GM23338 (cell line): ENCODE measurements at regions not wholly inside any gene's neighbourhood (a gene's known extent, or its start where the extent isn't known, plus 50 kb on each side); places are given as distances from the start of the nearest gene placed in this dataset.

Experiments
- ATAC-seq: fragments of 200-7000 bp; cut with Tn5 transposase; 3 replicates; pipeline ENCODE4 v1.9.1; 2020
- DNase-seq: peaks from one replicate; pipeline ENCODE4 v3.0.0-alpha.2; 2015; ENCODE audit warnings: low spot score
- H2AFZ ChIP-seq: fragments of 200-600 bp; sonication (generic); 2 replicates; pipeline ENCODE4 v1.8.0; 2016; ENCODE audit warnings: antibody characterized with exemption, mild to moderate bottlenecking, moderate library complexity
- H3F3A ChIP-seq: fragments of 200-600 bp; sonication (generic); replicated peaks from 2 replicates; pipeline ENCODE4 v1.8.0; 2017; ENCODE audit warnings: antibody characterized with exemption, mixed run types, low read depth
- H3K27ac ChIP-seq: fragments of 200-600 bp; sonication (generic); 2 replicates; pipeline ENCODE4 v1.6.1; 2016; ENCODE audit warnings: low read depth
- H3K27me3 ChIP-seq: fragments of 200-600 bp; sonication (generic); 2 replicates; pipeline ENCODE4 v1.8.0; 2016; ENCODE audit warnings: mild to moderate bottlenecking, mixed run types, moderate library complexity; ENCODE audit not compliant: insufficient read depth
- H3K36me3 ChIP-seq: fragments of 200-600 bp; sonication (generic); 2 replicates; pipeline ENCODE4 v1.8.0; 2016; ENCODE audit warnings: mild to moderate bottlenecking; ENCODE audit not compliant: insufficient read depth
- H3K4me1 ChIP-seq: fragments of 200-600 bp; sonication (generic); 2 replicates; pipeline ENCODE4 v1.8.0; 2016; ENCODE audit warnings: mild to moderate bottlenecking, moderate library complexity; ENCODE audit not compliant: insufficient read depth
- H3K4me2 ChIP-seq: fragments of 200-600 bp; sonication (generic); 2 replicates; pipeline ENCODE4 v1.7.1; 2017; ENCODE audit warnings: mixed run types
- H3K4me3 ChIP-seq: fragments of 200-600 bp; sonication (generic); 2 replicates; pipeline ENCODE4 v1.6.1; 2016; ENCODE audit warnings: mixed run types
- H3K79me2 ChIP-seq: fragments of 200-600 bp; sonication (generic); replicated peaks from 2 replicates; pipeline ENCODE4 v1.8.0; 2017; ENCODE audit warnings: mild to moderate bottlenecking; ENCODE audit not compliant: insufficient read depth
- H3K9me2 ChIP-seq: fragments of 200-600 bp; sonication (generic); 2 replicates; pipeline ENCODE4 v1.8.0; 2017; ENCODE audit not compliant: insufficient read depth
- H4K20me1 ChIP-seq: fragments of 200-600 bp; sonication (generic); replicated peaks from 2 replicates; pipeline ENCODE4 v1.8.0; 2017; ENCODE audit warnings: mild to moderate bottlenecking; ENCODE audit not compliant: insufficient read depth
- H3K27ac Mint-ChIP-seq: 2 replicates; pipeline ENCODE4 v1.8.0; 2020; ENCODE audit warnings: inconsistent platforms, mild to moderate bottlenecking, moderate library complexity, mixed read lengths
- H3K27me3 Mint-ChIP-seq: 3 replicates; pipeline ENCODE4 v1.8.0; 2022; ENCODE audit warnings: low read depth, mild to moderate bottlenecking, moderate library complexity, mixed read lengths, inconsistent platforms; ENCODE audit not compliant: insufficient read depth, poor library complexity
- H3K36me3 Mint-ChIP-seq: 3 replicates; pipeline ENCODE4 v1.8.0; 2021; ENCODE audit warnings: low read depth, mild to moderate bottlenecking, inconsistent platforms, moderate library complexity, mixed read lengths
- H3K4me1 Mint-ChIP-seq: 3 replicates; pipeline ENCODE4 v1.8.0; 2020; ENCODE audit warnings: mild to moderate bottlenecking, inconsistent platforms, mixed read lengths
- H3K4me3 Mint-ChIP-seq: 3 replicates; pipeline ENCODE4 v1.8.0; 2021; ENCODE audit warnings: moderate library complexity, mild to moderate bottlenecking, inconsistent platforms, mixed read lengths
- H3K9me3 Mint-ChIP-seq: 3 replicates; pipeline ENCODE4 v1.8.0; 2020; ENCODE audit warnings: moderate library complexity, mild to moderate bottlenecking, inconsistent platforms, mixed read lengths
- CREB1 ChIP-seq: fragments of 250-450 bp; sonication (Bioruptor Pico); IDR thresholded peaks from 2 replicates; pipeline ENCODE4 v1.5.0; 2020; ENCODE audit warnings: low read depth, mild to moderate bottlenecking, moderate library complexity
- NANOG ChIP-seq: IDR thresholded peaks from 2 replicates; pipeline ENCODE4 v1.6.1; 2016; ENCODE audit warnings: antibody characterized with exemption, borderline replicate concordance
- POLR2AphosphoS5 ChIP-seq: IDR thresholded peaks from 2 replicates; pipeline ENCODE4 v1.6.1; 2016; ENCODE audit warnings: antibody characterized with exemption, low read depth
- REST ChIP-seq: IDR thresholded peaks from one replicate; pipeline ENCODE4 v1.6.1; 2018; ENCODE audit warnings: antibody characterized with exemption; ENCODE audit not compliant: unreplicated experiment
- ZNF462 ChIP-seq: fragments of 250-450 bp; sonication (Bioruptor Pico); IDR thresholded peaks from 2 replicates; pipeline ENCODE4 v1.5.0; 2020; ENCODE audit warnings: mild to moderate bottlenecking, moderate library complexity

GRCh38 chr16:86129541-86129940, 230.6 kb downstream of the IRF8 start (continued):
- TF ChIP-seq ZNF462 (CRISPR knock-in tag) (no peak), REST (no peak)

GRCh38 chr16:86133377-86133776, 234.4 kb downstream of the IRF8 start:
- no peaks in the 10 kb centered on the region for H3K36me3 ChIP-seq
- DNase-seq: no peak
- no peaks in the 10 kb centered on the region for H3K79me2 ChIP-seq
- no peaks in the 10 kb centered on the region for H3K27me3 ChIP-seq
- ATAC-seq: no peak
- no peaks in the 10 kb centered on the region for H4K20me1 ChIP-seq
- Mint-ChIP-seq H3K36me3 (no peaks in the 10 kb centered on the region), H3K27ac (no peak overlapping the region), H3K4me1 (no peaks in the 10 kb centered on the region; the same call in 2 of the 3 replicates), H3K27me3 (peaks cover 7% of the 10 kb centered on the region), H3K9me3 (no peaks in the 10 kb centered on the region), H3K4me3 (no peak overlapping the region)
- no peaks in the 10 kb centered on the region for H3K9me2 ChIP-seq
- H2AFZ ChIP-seq: no peak overlapping the region
- H3K4me1 ChIP-seq: no peaks in the 10 kb centered on the region
- no peak overlapping the region for H3K4me3 ChIP-seq
- H3K27ac ChIP-seq: no peak overlapping the region
- H3K4me2 ChIP-seq: no peak overlapping the region
- no peak for TF ChIP-seq ZNF462 (CRISPR knock-in tag)
- TF ChIP-seq NANOG: no peak
- no peak for TF ChIP-seq CREB1 (CRISPR knock-in tag)
- TF ChIP-seq POLR2AphosphoS5: no peak
- no peaks in the 10 kb centered on the region for H3F3A ChIP-seq
